Renal cortex interstitium (tissue), 11 donors: ENCODE measurements at regions not wholly inside any gene's neighbourhood (a gene's known extent, or its start where the extent isn't known, plus 50 kb on each side); places are given as distances from the start of the nearest gene placed in this dataset.
"Not testable (repeated sequence)": the region's sequence is repeated elsewhere in the genome, so short reads cannot be mapped to it uniquely, and the experiment has no call there.

ENCODE experiments used
- DNase-seq, 11 donors: peaks; one replicate each; pipeline ENCODE4 v3.0.0-alpha.2; 2013; ENCODE audit warnings: low read depth in 9 of 11, low spot score in 4 of 11; ENCODE audit errors: extremely low read depth in 1 of 11

DNA sequence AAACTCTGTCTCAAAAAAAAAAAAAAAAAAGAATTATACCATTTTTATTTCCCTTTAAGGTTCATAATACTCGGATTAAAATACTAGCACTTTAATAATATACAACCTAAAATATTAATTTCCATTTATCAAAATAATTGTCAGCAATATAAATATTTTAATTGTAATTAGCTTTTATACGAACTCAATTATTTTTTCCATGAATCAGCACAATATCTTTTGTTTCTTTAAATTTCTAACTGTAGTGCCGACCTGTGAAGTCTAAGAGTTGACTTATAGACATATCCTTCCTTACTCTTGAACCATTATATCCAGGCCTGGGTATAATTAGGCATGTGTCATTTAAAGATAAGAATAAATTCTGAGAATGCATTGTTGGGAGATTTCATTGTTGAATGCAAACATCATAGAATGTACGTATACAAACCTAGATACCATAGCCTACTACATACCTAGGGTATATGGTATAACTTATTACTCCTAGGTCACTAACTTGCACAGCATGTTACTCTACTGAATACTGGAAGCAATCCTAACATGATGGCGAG lies 996.7 kb upstream of the TMPRSS15 start:
- no peak for DNase-seq

DNA sequence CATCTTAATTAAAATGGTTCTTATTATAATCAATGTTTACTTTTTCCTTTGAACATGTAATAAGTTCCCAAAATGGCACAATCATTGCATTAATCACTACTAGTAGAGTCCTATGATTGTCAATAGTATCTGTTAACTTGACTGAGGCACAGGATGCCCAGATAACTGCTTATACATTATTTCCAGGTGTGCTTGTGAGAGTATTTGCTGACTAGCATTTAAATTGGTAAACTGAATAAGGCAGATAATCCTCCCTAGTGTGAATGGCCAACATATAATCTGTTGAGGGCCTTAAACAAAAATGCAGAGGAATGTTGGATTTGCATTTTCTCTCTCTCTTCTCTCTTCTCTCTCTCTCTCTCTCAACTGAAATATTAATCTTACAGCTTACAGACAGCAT lies 999.3 kb upstream of the TMPRSS15 start:
- no peak for DNase-seq

DNA sequence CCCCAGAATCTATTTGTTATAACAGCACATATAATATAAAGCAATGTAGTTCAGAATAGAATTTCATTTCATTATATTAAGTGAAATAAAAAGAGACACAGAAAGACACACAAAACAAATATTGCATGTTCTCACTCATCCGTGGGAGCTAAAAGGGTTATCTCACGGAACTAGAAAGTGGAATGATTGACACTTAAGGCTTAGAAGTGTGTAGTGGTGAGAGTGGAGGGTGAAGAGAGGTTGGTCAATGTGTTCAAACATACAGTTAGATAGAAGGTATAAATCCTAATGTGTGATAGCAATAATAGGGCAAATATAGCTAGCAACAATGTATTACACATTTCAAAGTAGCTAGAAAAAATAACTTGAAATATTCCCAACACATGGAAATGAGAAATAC lies 1001.7 kb upstream of the TMPRSS15 start:
- DNase-seq: no peak

DNA sequence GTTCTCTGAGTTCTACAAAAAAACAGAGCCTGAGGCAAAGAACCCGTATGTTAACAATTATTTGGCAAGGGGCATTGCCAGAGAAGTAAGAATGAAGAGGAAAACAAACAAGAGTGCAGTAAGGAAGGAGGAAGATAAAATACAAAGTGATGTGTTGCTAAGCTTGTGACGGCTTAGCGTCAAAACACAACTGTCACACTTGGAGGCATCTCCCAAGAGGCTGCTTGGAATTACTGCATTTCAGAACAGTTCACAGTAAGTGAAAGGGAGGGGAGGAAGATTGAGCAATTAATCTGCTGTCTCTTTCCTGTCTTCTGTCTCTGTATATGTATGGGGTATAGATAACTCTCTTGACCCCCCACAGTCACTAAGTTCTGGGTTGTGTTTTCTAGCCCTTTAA lies 1017.0 kb upstream of the TMPRSS15 start:
- DNase-seq: no peak

DNA sequence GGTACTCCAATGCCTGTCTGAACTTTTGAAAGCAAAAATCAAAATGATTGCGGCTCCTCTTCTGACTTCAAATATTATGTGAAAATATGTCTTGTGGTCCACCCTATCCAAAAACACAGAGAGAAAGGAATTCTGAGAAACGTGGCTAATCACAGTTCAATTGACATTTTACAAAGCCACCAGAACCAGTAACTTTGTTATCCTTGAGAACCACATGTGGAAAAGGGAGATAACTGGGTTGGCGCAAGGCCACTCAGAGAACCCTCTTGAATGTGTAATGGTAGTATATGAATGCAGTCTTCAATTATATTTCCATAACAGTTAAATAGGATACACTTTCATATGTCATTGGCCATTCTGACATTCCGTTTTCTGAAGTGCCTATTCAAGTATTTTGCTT lies 1030.0 kb upstream of the TMPRSS15 start:
- no peak for DNase-seq

DNA sequence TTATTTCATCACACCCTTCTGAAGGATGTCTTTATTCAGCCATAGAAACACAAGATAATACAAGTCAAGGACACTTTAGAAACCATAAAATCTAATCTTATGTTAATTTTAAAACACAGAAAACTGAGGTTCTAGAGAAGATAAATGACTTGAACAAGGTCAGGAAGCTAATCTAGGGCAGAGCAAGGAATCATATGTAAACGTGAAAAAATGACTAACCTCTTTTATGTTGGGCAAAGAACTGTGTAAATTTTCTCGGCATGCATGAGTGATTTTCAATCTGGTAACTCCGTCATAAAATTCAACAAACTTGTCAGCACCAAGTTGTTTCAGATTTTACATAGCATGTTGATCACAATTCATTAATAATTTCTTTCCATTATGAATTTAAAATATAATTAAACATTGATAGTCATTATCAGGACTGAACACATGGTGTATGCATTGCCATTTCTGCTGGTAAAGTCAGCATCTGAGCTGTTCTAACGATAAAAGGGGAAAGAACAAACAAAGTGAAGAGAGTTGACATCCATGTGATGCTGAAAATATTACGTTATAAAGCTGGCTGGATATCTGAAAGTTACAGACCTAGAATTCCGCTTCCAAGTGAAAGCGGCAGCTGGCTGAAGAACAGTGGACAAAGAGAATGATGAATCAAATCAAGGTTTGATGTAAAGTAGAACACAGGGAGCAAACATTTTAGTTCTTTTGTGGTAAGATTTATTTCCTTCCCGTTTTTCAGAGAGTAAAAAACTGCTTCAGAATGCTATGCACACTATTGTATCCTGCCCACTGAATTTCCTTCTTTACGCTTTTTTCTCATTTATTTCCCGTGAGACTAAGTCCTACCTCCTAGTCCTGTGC lies 1037.4 kb upstream of the TMPRSS15 start:
- no peak for DNase-seq

DNA sequence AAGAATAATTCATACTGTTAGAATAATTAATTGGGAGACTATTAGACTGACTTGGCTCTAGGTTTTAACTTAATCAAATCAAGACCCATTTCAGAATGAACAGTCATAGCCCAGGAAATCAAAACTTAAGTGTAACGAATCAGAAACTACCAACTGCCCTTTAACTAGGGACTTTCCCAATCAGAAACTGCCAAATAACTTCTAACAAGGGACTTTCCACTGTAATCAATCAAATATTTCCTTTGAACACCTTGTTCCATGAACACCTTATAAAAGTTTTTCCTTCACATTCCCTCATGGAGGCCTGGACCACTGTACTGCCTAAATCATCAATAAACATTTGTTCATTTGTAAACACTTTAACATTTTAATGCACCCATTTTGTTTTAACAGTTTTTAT lies 1054.7 kb upstream of the TMPRSS15 start:
- DNase-seq: no peak

DNA sequence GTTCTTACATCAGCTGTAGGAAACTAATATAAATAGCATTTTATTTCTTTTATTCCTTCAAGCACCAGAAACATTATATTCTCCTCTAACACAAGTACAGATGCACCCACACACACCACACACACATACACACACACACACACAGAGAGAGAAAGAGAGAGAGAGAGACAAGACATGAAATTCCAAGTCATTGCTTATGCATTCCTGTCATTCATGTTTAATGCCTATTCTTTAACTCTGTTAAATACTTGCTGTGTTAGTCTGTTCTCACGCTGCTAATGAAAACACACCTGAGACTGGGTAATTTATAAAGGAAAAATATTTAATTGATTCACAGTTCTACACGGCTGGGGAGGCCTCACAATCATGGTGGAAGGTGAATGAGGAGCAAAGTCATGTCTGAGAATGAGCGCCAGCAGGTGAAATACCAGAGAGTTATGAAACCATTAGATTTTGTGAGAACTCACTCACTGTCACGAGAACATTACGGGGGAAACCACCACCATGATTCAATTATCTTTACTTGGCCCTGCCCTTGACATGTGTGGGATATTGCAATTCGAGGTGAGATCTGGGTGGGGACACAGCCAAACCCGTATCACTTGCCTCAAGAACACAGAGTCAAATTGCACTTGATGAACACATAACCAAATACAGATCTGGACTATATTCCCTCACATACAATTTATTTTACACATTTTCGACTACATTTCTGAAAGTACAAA lies 1058.1 kb upstream of the TMPRSS15 start:
- DNase-seq: no peak

DNA sequence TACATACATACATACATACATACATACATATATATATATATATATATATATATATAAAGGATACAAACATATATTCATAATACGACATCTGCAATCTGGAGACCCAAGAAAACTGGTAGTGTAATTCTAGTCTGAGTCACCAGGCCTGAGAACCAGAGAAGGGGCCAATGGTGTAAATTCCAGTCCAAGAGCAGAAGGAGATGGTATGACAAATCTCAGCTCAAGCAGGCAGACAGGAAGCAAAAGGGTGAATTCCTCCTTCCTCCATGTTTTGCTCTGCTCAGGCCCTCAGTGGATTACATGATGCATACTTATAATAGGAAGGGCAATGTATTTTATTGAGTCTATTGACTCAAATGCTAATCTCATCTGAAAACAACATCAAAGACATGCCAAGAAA lies 1060.4 kb upstream of the TMPRSS15 start:
- no peak for DNase-seq

DNA sequence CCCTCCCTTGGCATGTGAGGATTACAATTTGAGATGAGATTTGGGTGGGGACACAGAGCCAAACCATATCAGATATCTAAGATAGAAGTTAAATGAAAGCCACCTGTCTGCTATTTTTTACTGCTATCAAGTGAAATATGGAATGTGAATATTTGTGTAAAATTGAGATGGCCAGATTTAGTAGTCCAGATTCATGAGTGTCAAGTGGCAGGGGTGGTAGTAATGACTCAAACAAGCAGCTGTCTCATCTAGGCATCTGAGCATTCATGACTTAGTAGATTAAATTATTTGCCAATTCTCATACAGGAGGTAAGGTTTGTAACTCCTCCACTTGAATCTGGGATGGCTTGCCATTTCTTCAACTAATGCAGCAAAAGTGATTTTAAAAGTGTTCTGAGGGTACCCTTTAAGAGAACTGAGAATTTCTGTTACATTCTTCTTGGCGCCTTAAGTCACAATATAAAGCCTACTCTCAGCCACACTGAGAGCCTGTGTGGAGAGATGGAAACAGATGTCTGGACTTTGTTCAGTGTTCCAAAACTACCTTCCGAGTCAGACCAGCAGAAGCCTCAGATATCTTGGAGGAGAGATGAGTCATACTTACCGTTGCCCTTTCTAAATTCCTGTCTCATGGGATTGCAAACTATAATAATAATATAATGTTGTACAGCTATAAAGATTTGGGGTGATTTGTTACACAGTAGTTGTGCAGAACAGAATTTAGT lies 1065.6 kb upstream of the TMPRSS15 start:
- DNase-seq: no peak

DNA sequence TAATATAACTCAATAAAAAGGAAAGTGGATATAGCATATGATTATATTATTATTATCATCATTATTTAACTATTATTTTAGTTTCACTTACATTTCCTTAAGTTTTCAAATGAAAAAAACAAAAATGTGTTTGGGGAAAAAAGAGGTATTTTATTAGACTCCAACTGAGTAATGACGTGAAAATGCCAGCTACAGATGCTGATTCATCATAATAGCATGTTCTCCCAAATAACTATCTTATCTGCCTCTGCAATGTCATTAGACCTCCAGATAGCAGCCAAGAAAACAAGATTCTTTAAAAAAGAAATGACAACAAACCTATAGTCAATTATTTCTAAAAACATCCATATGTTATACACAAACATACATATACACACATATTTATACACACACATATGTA lies 1071.9 kb upstream of the TMPRSS15 start:
- DNase-seq: no peak

DNA sequence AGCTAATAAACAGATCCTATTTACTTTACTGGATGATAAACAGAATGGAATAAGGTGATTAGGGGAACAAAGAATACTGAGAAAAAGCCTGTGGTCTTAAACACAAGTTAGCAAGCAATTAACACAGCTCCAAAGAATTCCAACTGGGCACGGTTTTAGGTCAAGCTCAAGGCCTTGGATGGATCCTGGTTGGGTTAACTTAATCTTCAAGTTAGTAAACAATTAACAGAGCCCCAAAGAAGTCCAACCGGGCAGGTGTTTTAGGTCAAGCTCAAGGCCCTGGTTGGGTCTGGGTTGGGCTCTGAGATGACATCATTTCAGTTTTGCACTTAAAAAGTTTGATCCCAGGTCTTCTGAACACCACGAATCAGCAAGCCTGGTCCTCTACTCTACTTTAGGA lies 1086.3 kb upstream of the TMPRSS15 start:
- no peak for DNase-seq

DNA sequence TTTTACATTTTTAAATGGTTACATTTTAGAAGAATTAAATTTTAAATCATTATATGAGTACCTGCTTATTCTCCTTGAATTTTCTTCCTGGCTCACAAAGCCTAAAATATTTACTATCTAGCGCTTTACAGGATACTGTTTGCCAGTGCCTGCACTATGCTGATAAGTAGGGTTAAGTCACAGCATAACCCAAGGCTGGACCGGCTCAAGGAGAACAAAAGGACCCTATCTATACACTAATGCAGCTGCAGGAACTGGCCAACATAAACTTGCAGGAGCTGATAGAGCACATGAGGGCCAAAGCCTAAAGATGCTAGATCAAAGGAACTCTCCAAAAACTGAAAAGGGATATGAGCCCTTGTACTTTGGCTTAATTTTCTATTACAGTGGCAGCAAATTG lies 1086.9 kb upstream of the TMPRSS15 start:
- DNase-seq: no peak

DNA sequence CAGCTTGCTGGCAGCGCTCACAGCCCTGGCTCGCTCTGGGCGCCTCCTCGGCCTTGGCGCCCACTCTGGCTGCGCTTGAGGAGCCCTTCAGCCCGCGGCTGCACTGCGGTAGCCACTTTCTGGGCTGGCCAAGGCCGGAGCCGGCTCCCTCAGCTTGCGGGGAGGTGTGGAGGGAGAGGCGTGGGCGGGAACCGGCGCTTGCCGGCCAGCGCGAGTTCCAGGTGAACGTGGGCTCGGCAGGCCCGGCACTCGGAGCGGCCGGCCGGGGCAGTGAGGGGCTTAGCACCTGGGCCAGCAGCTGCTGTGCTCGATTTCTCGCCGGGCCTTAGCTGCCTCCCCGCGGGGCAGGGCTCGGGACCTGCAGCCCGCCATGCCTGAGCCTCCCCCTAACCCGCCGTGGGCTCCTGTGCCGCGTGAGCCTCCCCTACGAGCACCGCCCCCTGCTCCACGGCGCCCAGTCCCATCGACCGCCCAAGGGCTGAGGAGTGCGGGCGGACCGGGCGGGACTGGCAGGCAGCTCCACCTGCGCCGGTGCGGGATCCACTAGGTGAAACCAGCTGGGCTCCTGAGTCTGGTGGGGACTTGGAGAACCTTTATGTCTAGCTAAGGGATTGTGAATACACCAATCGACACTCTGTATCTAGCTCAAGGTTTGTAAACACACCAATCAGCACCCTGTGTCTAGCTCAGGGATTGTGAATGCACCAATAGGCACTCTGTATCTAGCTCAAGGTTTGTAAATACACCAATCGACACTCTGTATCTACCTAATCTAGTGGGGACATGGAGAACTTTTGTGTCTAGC lies 1090.1 kb upstream of the TMPRSS15 start:
- not testable (repeated sequence) for DNase-seq

DNA sequence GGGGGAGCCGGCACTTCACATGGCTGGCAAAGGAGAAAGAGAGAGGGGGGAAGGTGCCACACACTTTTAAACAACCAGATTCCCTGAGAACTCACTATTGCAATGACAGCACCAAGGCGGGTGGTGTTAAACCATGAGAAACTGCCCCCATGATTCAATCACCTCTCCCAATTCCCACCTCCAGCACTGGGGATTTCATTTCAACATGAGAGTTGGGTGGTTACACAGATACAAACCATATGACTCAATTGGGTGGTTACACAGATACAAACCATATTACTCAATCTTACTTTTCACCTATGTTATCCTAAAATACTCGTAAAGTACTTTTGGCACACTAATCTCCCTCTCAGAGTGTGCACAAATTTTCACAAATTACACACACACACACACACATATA lies 1097.5 kb upstream of the TMPRSS15 start:
- DNase-seq: no peak

DNA sequence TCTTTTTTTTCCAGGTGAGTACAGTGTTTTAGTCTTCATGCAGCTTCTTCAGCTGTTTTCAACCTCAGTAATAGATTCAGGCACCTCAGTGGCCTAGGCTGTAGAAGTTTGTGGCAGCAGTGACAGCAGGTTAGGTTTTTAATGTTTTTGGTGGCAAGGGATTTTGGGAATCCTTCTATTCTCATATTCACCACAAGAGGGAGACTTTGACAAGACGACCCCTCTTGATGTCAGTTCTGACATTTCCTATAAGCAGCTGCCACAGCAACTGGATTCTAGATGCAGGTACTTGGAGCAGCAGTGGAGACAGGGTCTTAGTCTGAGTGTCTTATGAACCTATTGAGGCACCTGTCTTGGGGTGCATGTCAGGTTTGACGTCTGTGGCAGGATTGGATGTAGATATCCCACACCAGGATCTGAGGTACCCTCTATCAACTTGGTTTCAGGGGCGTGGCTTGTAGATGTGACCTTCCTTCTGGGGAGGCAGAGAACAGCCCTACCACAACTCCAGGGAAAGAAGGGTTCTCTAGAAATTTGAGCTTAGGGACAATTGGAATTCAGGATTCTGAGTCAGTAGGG lies 1104.2 kb upstream of the TMPRSS15 start:
- DNase-seq: no peak

DNA sequence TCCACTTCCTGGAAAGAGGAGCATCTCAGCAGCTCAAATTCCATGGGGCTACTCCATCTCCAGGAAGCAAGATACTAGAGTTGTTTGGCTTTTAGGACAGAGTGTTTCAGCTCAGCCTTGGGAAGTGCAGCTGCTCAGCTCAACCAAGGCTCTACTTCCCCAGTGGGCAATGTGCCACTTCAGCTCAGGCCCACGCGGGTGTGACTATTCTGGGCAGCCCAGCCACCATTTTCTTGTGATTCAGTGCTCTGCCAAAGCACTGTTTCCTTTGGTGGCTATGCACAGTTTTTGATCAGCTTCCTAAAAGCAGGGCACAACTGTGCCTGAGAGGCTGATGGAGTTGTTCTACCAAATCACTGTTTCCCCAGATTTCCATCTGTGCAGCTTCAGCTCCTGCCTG lies 1104.9 kb upstream of the TMPRSS15 start:
- no peak for DNase-seq

DNA sequence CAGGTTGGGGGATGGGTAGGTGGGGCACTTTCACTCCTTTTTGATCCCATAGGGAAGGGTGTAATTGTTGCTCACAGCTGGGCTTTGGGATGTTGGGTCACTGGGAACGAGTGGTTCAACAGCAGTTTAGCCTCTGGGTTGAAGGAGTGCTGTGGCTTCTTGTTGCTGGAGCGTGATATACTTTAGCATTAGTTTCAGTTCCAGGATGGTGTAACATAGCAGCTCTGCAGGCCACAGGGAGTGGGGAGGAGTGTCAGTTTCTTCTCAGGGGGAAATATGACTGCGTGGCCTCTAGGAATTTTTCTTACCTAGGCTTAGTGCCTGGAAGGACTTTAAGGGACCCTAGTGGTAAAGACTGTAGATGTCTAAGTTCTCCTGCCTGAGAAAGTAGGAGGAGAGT lies 1105.3 kb upstream of the TMPRSS15 start:
- DNase-seq: no peak

DNA sequence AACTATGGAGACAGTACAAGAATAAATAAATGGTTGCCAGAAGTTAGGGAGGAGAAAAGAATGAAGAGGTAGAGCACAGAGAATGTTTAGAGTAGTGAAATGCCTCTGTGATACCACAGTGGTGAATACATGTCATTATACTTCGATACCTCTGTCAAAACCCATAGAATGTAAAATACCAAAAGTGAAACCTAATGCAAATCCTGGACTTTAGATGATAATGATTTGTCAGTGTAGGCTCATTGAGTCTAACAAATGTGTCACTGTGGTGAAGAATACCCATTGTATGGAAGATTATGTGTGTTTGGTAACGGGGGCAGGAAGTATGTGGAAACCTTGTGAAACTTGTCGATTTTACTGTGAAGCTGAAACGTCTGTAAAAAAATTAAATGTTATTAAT lies 1106.5 kb upstream of the TMPRSS15 start:
- no peak for DNase-seq
